GM12891 (cell line): ENCODE measurements at regions not wholly inside any gene's neighbourhood (a gene's known extent, or its start where the extent isn't known, plus 50 kb on each side); places are given as distances from the start of the nearest gene placed in this dataset.

Source experiments
- POLR2A ChIP-seq: IDR thresholded peaks from 2 replicates; pipeline ENCODE4 v1.6.1; 2011; ENCODE audit warnings: low read depth, low read length, control low read depth
- POLR2AphosphoS5 ChIP-seq: IDR thresholded peaks from 2 replicates; pipeline ENCODE4 v1.6.1; 2011; ENCODE audit warnings: low read depth, low read length, control low read depth
- POU2F2 ChIP-seq: IDR thresholded peaks from 2 replicates; pipeline ENCODE4 v1.6.1; 2011; ENCODE audit warnings: low read depth, mild to moderate bottlenecking, control low read depth, low read length, moderate library complexity

DNA sequence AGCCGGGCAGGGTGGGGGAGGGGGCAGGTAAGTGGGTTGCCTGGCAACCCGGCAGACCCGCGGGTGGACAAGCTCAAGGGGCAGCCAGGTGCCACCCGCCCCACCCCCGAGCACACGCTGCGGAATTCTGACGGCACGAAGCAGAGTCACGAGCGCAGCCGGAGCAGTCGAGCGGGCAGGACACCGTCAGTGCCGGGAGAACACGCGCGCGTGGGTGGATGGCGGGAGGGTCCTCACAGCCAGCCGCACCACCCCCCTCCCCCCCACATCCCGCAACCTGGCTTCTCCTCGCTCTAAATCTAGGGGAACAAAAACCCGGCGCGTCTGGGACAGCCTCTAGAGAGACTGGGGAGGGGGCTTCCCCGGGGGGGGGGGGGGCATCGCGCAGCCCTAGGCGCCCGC, 133.1 kb upstream of the HSD17B12 start:
- TF ChIP-seq POLR2AphosphoS5 (no peak), POLR2A (no peak), POU2F2 (no peak)
